HG02943 (cell line): ENCODE measurements at regions not wholly inside any gene's neighbourhood (a gene's known extent, or its start where the extent isn't known, plus 50 kb on each side); places are given as distances from the start of the nearest gene placed in this dataset.

Source experiments
- ATAC-seq: cut with Tn5 transposase; IDR thresholded peaks from one replicate; pipeline ENCODE4 v1.9.1; 2021; ENCODE audit warnings: mild to moderate bottlenecking, low read depth, moderate library complexity; ENCODE audit not compliant: unreplicated experiment

- ATAC-seq, result no peak
Measured at GRCh38 chr20:23282546-23282945, 68.0 kb upstream of the NXT1 start.

GRCh38 chr20:23282111-23282510, 68.5 kb upstream of the NXT1 start:
- no peak for ATAC-seq

GRCh38 chr20:23279836-23280235, 70.8 kb upstream of the NXT1 start:
- no peak for ATAC-seq

- ATAC-seq, result no peak
Measured at GRCh38 chr20:23278172-23278571, 72.4 kb upstream of the NXT1 start.

- no peak for ATAC-seq
Measured at GRCh38 chr20:23277316-23277715, 73.3 kb upstream of the NXT1 start.

GRCh38 chr20:23273776-23274175, 76.8 kb upstream of the NXT1 start:
- no peak for ATAC-seq

GRCh38 chr20:23272176-23273029, 78.2 kb upstream of the NXT1 start:
- no peak for ATAC-seq

- ATAC-seq, result no peak
Measured at GRCh38 chr20:23270382-23270911, 80.1 kb upstream of the NXT1 start.

- ATAC-seq, result no peak
Measured at GRCh38 chr20:23269954-23270353, 80.6 kb upstream of the NXT1 start.

GRCh38 chr20:23268792-23269354, 81.7 kb upstream of the NXT1 start:
- no peak for ATAC-seq

- no peak for ATAC-seq
Measured at GRCh38 chr20:23267909-23268308, 82.7 kb upstream of the NXT1 start.

- ATAC-seq, result no peak
Measured at GRCh38 chr20:23266530-23267398, 83.8 kb upstream of the NXT1 start.

GRCh38 chr20:23265226-23265625, 85.4 kb upstream of the NXT1 start:
- no peak for ATAC-seq

- no peak for ATAC-seq
Measured at GRCh38 chr20:23264545-23264944, 86.0 kb upstream of the NXT1 start.

GRCh38 chr20:23260181-23260840, 90.3 kb upstream of the NXT1 start:
- no peak for ATAC-seq

GRCh38 chr20:23258747-23259121, 91.9 kb upstream of the NXT1 start:
- no peak for ATAC-seq

- ATAC-seq, result no peak
Measured at GRCh38 chr20:23257848-23258746, 92.5 kb upstream of the NXT1 start.

- no peak for ATAC-seq
Measured at GRCh38 chr20:23257106-23257761, 93.4 kb upstream of the NXT1 start.
